KOPT-K1 (cell line): ENCODE measurements at regions not wholly inside any gene's neighbourhood (a gene's known extent, or its start where the extent isn't known, plus 50 kb on each side); places are given as distances from the start of the nearest gene placed in this dataset.

ENCODE experiments used
- H3K27ac ChIP-seq: fragments of 200-600 bp; sonication (generic); 2 replicates; pipeline ENCODE4 v1.5.1; 2016; ENCODE audit warnings: antibody characterized with exemption, mild to moderate bottlenecking, low read depth, low read length; ENCODE audit not compliant: poor library complexity, severe bottlenecking
- H3K36me3 ChIP-seq: fragments of 200-600 bp; sonication (generic); 2 replicates; pipeline ENCODE4 v1.5.1; 2017; ENCODE audit warnings: antibody characterized with exemption, mild to moderate bottlenecking, low read length, moderate library complexity; ENCODE audit not compliant: insufficient read depth
- H3K9me3 ChIP-seq: fragments of 200-600 bp; sonication (generic); 2 replicates; pipeline ENCODE4 v1.5.1; 2017; ENCODE audit warnings: antibody characterized with exemption, low read length, mild to moderate bottlenecking; ENCODE audit not compliant: insufficient read depth, poor library complexity, severe bottlenecking

DNA sequence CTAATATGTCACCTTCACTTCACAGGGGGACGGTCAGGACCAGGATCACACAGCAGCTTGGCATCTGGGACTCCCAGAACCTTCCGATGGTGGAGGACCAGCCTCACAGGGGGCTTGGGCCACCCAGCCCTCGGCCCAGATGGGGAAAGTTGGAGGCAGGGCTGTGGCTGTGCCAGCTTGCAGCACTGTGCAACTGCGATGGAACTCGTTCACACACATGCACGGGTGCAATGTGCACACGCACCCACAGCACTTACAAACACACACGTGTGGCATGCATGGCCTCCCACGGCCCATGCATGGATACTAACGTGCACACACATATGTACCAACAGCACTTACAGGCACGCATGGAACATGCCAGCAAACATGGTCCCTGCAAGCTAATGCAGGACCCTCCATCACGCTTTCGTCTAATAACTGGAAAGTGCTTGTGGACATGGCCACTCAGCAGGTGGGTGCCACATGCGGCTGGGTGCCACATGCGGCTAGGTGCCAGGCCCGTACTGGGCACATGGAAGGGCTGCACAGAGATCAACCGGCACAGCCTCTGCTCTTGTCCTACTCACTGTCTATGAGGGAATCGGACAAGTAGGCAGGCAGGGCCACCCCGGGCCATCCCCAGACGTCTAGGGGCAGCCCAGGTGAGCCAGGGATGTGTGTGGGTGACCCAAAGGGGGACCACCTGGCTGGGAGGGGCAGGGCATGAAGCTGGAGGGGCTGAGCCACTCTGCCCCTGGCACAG, 63.2 kb downstream of the ADRA2C start:
- Histone ChIP-seq H3K36me3 (no peaks in the 10 kb centered on the region), H3K27ac (no peak overlapping the region), H3K9me3 (no peaks in the 10 kb centered on the region)

DNA sequence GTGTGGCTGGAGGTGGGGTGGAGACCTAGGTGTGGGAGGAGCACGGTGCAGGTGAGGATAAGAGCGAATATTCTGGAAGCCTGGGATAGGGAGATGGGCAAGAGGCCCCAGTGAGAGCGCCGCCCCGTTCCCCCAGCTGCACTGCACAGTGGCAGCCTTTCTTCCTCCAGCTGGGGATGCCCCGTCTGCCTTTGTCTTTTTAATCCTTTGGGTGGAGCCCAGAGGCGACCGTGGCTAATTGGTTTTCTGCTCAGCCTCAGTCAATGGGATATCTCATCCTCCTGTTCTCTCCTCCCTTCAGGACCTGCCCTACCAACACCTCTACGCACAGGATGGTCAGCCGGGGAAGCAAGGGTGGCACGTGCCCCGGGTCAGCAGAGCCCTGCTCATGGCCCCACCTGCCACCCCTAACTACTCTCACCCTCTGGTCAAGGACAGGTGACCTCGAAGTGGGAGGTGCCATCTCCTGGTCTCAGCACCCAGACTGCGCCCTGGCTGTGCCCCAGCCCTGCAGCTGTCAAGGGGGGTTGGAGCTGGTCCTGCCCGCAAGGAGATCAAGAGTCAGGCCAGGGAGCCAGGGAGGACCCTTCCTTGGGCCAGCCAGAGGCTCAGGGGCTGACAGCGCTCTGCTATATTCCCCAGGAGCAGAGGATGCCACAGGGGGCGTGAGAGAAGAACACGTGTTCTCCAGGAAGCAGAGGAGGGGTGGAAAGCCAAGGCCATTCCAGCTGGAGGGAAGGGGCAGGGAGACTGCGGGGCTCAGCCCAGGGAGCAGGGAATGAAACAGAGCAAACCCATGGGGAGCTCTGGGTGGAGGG, 64.0 kb downstream of the ADRA2C start:
- Histone ChIP-seq H3K9me3 (no peaks in the 10 kb centered on the region), H3K36me3 (no peaks in the 10 kb centered on the region), H3K27ac (no peak overlapping the region)

DNA sequence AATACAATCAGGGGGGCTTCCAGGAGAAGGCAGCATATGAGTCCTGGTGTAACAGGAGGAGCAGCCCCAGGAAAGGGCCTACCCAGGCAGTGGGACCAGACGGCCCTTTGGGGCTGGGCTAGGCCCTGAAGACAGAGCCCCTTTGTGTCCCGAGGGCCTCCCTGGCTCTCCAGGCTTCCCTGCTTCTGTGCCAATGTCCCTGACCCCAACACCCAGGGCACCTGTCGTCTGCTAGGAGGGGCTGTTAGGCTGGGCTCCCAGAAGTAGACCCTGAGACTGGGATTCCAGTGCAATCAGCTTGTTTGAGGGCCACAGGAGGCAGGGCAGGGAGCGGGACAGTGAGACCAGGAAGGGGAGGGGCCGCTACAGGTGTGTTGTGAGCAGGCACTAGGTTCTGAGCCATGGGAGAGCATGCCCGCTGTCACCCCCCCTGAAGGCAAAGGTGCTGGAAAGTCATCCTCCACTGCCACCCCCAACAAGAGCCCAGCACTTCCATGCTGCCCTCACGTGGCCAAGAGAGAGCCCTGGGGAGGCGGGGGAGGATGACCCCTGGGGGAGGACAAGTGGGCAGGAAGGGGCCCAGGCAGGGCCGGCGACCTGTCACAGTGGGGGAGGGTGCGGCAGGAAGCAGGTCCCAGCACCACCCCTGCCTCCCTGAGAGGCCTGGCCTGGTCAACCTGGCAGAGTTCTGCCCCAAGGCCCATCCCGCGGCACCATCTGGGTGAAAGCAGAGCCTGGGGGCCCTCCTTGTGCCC, 64.8 kb downstream of the ADRA2C start:
- no peaks in the 10 kb centered on the region for H3K36me3 ChIP-seq
- H3K27ac ChIP-seq = no peak overlapping the region
- no peaks in the 10 kb centered on the region for H3K9me3 ChIP-seq

DNA sequence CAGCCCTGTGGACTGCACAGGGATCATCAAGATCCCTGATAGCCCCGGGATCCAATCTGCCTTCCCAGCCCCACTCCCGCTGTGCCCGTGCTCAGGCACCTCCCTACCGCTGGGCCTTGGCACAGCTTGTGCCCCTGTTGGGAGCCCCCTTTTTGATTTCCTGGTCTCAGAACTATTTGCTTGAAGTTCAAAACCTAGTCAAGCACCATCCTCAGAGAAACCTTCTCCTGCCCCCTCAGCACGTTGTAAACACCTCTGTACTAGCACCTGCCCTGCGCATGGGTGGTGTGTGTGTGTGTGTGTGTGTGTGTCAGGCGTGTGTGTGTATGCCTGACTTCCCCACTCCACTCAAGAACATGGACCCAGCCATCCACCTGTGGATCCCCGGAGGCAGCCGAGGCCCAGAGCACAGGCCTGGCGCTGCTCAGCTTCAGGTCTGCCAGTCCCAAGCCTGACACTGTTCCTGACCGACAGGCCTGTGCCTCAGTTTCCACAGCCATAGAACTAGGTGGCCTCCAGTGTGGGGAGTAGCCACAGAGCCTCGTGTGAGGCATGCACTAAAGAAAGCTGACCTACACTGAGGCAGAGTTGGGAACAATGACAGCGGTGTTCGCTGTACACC, 65.5 kb downstream of the ADRA2C start:
- Histone ChIP-seq H3K9me3 (no peaks in the 10 kb centered on the region), H3K27ac (no peak overlapping the region), H3K36me3 (no peaks in the 10 kb centered on the region)

DNA sequence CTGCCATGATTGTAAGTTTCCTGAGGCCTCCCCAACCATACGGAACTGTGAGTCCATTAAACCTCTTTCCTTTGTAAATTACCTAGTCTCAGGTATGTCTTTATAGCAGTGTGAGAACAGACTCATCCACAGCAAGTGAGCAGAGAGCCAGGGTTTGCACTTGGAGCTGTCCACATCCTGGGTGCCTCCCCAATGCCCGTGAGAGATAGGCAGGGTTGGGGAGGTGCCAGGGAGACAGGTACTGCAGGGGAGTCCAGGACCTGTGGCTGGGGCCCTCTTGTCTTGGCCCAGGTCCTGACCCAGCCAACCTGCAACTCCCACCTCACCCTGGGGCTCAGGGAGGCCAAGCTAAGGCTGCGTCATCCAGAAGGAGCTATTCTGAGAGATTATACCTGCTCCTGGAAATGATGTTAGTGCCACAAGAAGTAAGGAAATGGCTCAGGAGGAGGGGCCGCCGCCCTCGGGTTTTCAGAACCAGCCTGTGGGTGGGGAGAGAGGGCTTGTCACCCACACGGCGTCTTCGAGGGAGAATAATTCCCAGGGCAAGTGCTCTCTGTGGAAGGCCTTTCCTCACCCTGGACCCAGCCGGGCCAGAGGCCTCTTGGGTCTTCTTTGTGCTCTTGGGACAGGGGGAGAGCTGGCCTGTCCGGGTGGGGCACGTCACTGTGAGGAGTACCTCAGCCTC, 66.5 kb downstream of the ADRA2C start:
- H3K9me3 ChIP-seq = no peaks in the 10 kb centered on the region
- no peaks in the 10 kb centered on the region for H3K36me3 ChIP-seq
- H3K27ac ChIP-seq = no peak overlapping the region

DNA sequence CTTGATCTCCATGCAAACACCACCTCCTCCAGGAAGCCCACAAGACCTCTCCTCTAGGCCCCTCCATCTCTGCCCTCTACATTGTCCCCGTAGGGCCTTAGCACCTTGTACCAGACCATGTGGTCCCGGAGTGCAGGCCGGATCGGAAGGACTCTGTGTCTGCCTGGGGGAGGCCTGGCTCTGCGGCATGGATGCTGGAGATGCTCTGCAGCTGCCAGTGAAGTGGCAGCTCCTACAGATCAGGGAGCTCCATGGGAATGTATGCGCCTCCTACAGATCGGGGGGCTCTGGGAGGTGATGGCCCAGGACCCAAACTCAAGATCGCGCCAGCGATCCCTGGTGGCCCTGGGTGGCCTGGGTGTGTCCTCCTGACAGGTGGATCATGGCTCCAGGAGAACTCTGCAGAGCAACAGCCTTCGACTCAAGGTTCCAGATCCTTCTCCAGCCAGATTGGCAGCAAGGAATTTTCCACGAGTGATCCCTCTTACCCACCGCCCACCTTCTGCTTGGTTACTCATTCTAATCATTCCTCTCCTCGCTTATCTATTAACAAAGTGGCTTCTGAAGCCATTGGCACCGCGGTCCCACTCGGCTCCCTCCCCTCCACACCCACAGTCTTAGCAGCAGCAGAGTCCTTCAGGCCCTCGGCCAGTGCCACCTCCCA, 67.3 kb downstream of the ADRA2C start:
- Histone ChIP-seq H3K27ac (no peak overlapping the region), H3K36me3 (no peaks in the 10 kb centered on the region), H3K9me3 (no peaks in the 10 kb centered on the region)

DNA sequence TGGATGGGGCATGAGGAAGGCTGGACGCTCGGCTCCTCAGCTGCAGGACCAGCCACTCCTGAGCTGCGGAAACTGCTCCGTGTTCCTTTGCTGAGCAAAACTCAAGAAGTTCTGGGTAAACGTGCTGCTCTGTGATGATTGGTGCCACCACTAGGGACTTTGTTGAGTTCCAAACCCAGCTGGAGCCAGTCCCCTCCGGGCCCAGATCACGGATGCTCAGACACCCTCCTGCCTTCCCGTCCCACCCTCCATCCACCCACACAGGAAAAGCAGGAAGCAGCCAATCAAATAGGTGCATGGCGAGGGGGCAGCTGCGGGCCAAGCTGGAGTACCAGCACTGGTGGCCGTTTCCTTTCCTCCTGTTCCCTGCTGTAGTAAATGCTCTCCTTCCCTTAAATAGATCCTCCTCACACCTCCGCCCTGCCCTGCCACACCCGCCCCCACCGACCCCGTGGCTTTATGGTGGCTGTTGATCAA, 68.0 kb downstream of the ADRA2C start:
- H3K9me3 ChIP-seq = no peaks in the 10 kb centered on the region
- no peaks in the 10 kb centered on the region for H3K36me3 ChIP-seq
- H3K27ac ChIP-seq = no peak overlapping the region

DNA sequence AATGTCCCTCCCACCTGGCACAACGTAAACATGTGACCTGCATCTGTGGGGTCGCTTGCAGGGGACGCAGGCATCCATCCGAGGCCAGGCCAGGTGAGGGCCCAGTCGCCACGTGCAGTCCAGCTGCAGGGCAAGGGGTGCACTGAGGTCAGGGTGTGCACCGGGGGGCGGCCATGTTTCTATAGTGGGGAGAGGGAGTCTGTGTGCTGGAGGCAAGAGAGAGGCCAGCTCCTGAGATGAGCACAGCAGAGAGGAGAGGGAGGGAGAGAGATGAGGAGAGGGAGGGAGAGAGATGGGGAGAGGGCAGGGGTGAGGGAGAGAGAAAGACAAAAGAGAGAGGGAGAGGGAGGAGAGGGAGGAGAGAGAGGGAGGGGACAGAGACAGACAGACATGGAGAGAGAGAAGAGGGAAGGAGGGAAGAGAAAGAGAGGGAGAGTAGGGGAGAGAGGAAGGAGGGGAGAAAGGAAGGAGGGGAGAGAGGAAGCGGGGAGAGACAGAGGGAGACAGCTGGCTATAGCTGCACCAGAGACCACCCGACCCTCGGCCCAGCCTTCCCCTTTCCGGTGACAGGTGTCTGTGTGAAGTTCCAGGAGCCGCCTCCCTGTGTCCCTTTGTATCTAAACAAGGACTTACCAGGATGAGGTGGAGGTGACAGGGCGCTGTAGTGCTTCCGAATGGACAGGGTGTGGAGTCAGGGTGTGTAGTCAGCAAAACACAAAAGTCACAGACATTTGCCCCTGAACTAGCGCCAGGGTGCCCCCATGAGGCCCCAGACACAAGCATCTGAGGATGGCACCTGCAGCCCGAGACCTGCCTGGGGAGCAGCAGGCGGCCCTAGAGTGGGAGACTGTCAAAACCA, 68.7 kb downstream of the ADRA2C start:
- H3K9me3 ChIP-seq = no peaks in the 10 kb centered on the region
- H3K36me3 ChIP-seq = no peaks in the 10 kb centered on the region
- no peak overlapping the region for H3K27ac ChIP-seq

DNA sequence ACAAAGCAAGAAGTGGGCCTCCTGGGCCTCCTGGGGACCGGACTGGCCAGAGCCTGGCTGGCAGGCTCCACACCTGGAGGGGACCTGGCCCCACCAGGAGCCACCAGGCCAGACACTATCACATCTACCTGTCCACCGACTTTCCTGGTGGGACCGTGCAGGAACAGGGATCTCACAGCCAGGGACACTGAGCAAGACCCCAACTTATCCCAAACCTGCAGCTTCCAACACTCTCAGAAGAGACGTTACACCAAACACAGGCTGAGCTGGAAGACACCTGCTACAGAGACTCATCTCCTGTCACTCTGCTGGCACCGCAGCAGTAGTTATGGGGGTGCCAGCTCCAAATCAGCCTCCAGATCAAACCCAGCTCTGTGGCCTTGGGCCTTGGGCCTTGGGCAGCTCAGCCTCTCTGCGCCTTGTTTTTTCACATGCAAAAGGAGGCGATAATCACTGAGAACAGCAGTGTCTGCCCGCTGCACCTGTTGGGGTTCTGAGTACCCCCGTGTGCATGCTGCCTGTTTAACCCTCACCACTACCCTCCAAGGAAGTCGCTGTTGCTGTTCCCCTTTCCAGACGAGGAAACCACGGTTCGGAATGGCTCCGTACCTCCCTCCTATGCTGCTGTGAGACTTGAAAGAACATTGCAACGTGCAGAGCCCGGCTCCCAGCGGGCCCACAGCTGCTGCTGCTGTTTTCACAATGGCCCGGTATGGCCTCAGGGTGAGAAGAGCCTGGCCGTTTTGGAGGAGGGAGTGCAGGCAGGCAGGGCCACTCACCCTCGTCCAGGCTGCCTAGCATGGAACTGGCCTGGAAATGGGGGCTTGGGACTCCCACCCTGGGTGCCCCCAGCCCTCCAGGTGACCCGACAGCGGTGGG, 69.6 kb downstream of the ADRA2C start:
- H3K9me3 ChIP-seq = no peaks in the 10 kb centered on the region
- H3K27ac ChIP-seq = no peak overlapping the region

DNA sequence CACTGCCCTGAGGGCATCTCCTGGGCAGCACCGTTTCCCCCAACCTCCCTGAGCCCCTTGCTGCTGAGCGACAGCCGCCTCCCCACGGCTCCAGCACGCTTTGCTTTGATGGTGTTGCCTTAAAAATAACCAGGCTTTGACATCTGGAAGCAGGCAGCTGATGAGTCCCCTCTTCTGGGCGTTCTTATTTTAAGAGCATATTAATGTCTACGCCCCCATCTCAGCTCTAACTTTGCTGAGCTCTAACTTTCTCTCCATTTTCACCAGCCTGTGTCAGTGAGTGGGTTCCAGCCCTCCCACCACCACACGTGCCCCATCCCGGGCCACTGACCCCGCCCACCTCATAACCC, 70.2 kb downstream of the ADRA2C start:
- Histone ChIP-seq H3K27ac (no peak overlapping the region), H3K36me3 (no peaks in the 10 kb centered on the region)

More for the DNA sequence above, 69.6 kb downstream of the ADRA2C start:
- H3K36me3 ChIP-seq = no peaks in the 10 kb centered on the region

DNA sequence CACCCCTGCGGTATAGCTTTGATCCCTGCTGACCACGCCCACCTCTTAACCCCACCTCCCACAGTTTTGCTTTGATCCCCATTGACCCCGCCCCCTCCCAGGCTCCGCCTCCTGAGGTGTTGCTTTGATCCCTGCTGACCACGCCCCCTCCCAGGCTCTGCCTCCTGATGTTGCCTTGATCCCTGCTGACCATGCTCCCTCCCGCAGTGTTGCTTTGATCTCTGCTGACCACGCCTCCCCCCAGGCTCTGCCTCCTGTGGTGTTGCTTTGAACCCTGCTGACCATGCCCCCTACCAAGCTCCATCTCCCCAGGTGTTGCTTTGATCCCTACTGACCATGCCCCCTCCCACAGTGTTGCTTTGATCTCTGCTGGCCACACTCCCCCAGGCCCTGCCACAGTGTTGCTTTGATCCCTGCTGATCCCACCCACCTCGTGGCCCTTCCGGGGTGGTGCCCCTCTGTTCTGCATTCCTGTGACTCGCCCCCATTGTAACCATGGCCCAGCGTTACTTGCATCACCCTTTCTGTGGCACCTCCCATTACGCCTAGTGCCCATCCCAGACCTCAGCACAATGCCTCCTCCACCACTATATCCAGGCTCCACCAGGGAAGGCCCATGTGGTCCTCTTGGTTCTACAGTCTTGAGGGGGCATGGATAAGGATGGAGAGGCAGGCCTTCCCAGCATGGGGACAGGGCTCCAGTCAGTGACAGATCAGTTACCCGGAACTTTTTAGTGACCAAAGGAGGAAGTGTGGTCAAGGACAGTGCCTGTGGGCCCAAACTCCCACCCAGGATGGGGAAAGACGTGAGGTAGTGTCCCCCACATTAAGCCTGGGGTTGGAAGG, 70.8 kb downstream of the ADRA2C start:
- Histone ChIP-seq H3K9me3 (no peaks in the 10 kb centered on the region), H3K36me3 (no peaks in the 10 kb centered on the region), H3K27ac (no peak overlapping the region)

More for the DNA sequence above, 70.2 kb downstream of the ADRA2C start:
- no peaks in the 10 kb centered on the region for H3K9me3 ChIP-seq
